Type B pancreatic cell (in vitro differentiated cells): ENCODE measurements at regions not wholly inside any gene's neighbourhood (a gene's known extent, or its start where the extent isn't known, plus 50 kb on each side); places are given as distances from the start of the nearest gene placed in this dataset.

Experiments
- DNase-seq: peaks from one replicate; pipeline ENCODE4 v3.0.0; 2021; ENCODE audit warnings: mixed read lengths; ENCODE audit not compliant: unreplicated experiment; ENCODE audit errors: extremely low spot score
- H3K27ac Mint-ChIP-seq: 2 replicates; pipeline ENCODE4 v1.8.0; 2021; ENCODE audit warnings: mild to moderate bottlenecking, mixed read lengths
- H3K27me3 Mint-ChIP-seq: 2 replicates; pipeline ENCODE4 v1.8.0; 2021; ENCODE audit warnings: mixed read lengths
- H3K36me3 Mint-ChIP-seq: 2 replicates; pipeline ENCODE4 v1.8.0; 2021; ENCODE audit warnings: mixed read lengths
- H3K4me1 Mint-ChIP-seq: one replicate; pipeline ENCODE4 v1.8.0; 2021; ENCODE audit warnings: mixed read lengths; ENCODE audit not compliant: unreplicated experiment
- H3K4me3 Mint-ChIP-seq: 2 replicates; pipeline ENCODE4 v1.8.0; 2021; ENCODE audit warnings: mild to moderate bottlenecking, mixed read lengths
- H3K9me3 Mint-ChIP-seq: 2 replicates; pipeline ENCODE4 v1.8.0; 2021; ENCODE audit warnings: mixed read lengths
- TF ChIP-seq, protein P1 (sequence below): fragments of 200-600 bp; sonication (generic); conservative IDR thresholded peaks from 2 replicates; pipeline ENCODE4 v1.5.0; 2021; ENCODE audit warnings: antibody characterized with exemption, mild to moderate bottlenecking

DNA sequence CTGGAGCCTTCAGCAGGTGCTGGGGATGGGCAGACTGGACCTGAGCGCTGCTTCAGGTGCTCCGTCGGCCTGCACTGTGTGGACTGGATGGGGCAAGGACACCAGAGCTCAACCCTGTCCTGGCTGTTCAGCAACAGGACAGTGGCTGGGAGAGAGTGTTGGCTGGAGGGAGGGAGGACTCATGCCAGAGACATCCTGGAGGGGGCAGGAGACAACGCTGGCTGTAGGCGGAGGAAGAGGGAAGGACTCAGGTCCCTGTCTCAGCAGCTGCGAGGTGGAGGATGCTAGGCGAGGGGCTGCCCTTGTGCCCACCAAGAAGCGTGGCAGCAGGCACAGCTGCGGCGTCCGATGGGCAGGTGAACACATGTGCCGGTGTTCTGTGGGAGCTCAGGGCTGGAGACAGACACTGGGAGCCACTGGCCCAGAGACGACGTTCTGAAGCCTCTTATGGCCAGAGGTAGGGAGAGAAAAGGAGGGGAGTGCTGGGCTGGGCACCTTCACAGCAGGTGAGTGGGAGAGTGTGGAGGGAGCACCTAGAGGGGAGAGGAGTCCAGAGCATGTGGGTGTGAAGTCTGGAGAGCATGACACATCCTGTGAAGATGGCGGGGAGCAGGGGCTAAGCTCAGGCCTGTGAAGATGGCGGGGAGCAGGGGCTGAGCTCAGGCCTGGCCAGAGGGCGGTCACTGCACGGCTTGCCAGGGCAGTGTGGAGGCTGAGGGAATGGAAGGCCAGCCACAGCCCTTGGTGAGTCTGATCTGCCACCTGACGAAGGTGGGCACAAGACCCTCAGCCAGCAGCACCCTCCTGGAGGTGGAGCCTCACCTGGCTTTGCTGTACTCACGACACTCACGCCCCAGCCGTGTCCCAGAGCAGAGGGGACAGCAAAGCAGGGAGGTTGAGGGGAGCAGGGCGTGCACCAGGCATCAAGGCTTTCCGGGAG lies 79.1 kb upstream of the FCN1 start:
- Mint-ChIP-seq H3K27ac (no peak overlapping the region), H3K4me3 (no peak overlapping the region), H3K4me1 (no peaks in the 10 kb centered on the region), H3K36me3 (no peaks in the 10 kb centered on the region), H3K27me3 (peaks cover 20% of the 10 kb centered on the region), H3K9me3 (no peaks in the 10 kb centered on the region)
- DNase-seq: no peak
- TF ChIP-seq, protein P1, sequence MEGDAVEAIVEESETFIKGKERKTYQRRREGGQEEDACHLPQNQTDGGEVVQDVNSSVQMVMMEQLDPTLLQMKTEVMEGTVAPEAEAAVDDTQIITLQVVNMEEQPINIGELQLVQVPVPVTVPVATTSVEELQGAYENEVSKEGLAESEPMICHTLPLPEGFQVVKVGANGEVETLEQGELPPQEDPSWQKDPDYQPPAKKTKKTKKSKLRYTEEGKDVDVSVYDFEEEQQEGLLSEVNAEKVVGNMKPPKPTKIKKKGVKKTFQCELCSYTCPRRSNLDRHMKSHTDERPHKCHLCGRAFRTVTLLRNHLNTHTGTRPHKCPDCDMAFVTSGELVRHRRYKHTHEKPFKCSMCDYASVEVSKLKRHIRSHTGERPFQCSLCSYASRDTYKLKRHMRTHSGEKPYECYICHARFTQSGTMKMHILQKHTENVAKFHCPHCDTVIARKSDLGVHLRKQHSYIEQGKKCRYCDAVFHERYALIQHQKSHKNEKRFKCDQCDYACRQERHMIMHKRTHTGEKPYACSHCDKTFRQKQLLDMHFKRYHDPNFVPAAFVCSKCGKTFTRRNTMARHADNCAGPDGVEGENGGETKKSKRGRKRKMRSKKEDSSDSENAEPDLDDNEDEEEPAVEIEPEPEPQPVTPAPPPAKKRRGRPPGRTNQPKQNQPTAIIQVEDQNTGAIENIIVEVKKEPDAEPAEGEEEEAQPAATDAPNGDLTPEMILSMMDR: no peak

DNA sequence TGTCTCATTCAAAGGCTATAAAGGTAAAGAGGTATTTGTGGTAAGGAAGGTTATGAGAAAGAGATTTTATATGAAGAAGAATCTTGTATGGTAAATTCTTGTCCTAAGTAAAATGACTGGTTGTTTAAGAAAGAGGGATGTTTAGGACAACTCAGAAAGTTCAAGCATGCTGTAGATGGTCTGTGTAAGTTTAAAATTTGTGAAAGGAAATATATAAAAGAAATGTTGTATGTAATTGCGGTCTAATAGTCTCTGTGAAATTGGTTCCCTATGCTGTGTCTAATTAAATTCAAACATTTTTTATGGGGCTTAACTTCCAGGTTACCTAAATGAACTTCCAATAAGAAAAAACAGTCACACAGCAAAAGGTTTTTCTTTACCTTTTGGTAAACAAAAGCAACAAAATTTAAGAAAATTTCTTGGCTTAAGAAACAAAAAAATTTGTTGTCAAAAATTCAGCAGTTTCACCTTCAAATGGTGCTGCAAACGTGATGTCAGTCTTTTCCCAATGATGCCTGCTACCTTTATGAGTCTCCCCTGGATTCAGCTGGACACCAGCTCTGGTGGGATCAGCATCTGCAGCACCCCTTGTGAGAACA lies 83.0 kb upstream of the FCN1 start:
- no peaks in the 10 kb centered on the region for H3K4me1 Mint-ChIP-seq
- no peak overlapping the region for H3K27ac Mint-ChIP-seq
- H3K27me3 Mint-ChIP-seq: peaks cover 12% of the 10 kb centered on the region
- H3K36me3 Mint-ChIP-seq: no peaks in the 10 kb centered on the region
- TF ChIP-seq, protein P1: no peak
- no peaks in the 10 kb centered on the region for H3K9me3 Mint-ChIP-seq
- no peak for DNase-seq
- H3K4me3 Mint-ChIP-seq: no peak overlapping the region

DNA sequence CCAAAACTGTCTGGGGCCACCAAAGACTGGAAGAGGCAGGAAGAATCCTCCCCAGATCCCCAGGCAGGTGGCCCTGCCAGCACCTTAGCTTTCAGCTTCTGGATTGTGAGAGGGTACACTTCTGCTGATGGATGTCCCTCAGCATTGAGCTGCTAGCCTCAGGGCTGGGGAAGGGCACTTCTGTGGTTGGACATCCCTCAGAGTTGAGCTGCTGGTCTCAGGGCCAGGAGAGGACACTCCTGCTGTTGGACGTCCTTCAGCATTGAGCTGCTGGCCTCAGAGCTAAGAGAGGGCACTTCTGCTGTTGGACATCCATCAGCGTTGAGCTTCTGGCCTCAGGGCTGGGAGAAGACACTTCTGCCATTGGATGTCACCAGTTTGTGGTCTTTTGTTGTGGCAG lies 83.8 kb upstream of the FCN1 start:
- Mint-ChIP-seq H3K9me3 (no peaks in the 10 kb centered on the region), H3K36me3 (no peaks in the 10 kb centered on the region), H3K4me3 (no peak overlapping the region), H3K27me3 (peaks cover 8% of the 10 kb centered on the region), H3K4me1 (no peaks in the 10 kb centered on the region), H3K27ac (no peak overlapping the region)
- DNase-seq: no peak
- TF ChIP-seq, protein P1: no peak

DNA sequence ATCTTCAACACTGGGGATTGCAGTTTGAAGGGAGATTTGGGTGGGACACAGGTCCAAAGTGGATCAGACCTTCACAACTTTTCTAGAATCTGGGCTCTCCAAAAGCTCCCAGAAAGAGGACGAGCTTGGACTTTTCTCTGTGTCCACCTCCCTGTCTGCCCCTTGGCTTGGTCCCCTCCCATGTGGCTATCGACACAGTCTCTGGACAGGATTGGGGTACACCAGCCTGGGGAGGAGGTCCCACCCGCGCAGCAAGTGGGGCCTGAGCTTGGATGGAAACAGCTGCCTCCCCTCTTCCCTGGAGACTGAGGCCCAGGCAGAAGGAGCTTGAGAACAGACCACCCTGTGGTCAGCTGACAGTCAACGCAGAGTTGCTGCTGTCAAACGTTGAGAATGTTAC lies 84.6 kb upstream of the FCN1 start:
- H3K27me3 Mint-ChIP-seq: peaks cover 8% of the 10 kb centered on the region
- DNase-seq: no peak
- no peaks in the 10 kb centered on the region for H3K4me1 Mint-ChIP-seq
- H3K27ac Mint-ChIP-seq: no peak overlapping the region
- H3K4me3 Mint-ChIP-seq: no peak overlapping the region
- no peaks in the 10 kb centered on the region for H3K36me3 Mint-ChIP-seq
- no peaks in the 10 kb centered on the region for H3K9me3 Mint-ChIP-seq
- TF ChIP-seq, protein P1: no peak

DNA sequence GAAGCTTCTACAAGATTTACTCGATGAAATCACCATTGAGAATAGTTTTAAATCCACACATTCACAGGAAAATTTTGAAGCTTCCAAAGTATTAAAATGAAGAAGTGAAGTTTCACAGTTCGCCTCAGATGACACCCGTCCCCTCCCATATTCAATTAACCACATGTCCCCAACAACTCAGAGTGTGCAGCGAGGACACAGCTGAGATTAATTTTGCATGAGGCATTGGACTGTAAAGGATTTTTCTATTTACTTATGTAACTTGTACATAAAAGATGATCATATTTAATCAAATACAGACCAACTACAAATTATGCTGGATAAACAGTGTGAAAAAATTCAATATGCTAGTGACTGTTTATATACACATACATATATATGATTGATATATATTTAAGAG lies 84.7 kb upstream of the OLFM1 start:
- Mint-ChIP-seq H3K4me3 (no peak overlapping the region), H3K27me3 (peaks cover 6% of the 10 kb centered on the region), H3K27ac (no peak overlapping the region), H3K36me3 (no peaks in the 10 kb centered on the region), H3K4me1 (no peaks in the 10 kb centered on the region), H3K9me3 (no peaks in the 10 kb centered on the region)
- no peak for DNase-seq
- TF ChIP-seq, protein P1: no peak
